ENCODE measurements at regions not wholly inside any gene's neighbourhood (a gene's known extent, or its start where the extent isn't known, plus 50 kb on each side); places are given as distances from the start of the nearest gene placed in this dataset.
"Not testable (repeated sequence)": the region's sequence is repeated elsewhere in the genome, so short reads cannot be mapped to it uniquely, and the experiment has no call there.

GRCh38 chr3:39716849-39717248 lies 92.6 kb upstream of the MYRIP start:
- no peak for ATAC-seq
- Mint-ChIP-seq H3K36me3 (no peaks in the 10 kb centered on the region), H3K27ac (no peak overlapping the region), H3K9me3 (no peaks in the 10 kb centered on the region)
- DNase-seq (ENCODE audit: low spot score in 2 of 2) = no peak

DNA sequence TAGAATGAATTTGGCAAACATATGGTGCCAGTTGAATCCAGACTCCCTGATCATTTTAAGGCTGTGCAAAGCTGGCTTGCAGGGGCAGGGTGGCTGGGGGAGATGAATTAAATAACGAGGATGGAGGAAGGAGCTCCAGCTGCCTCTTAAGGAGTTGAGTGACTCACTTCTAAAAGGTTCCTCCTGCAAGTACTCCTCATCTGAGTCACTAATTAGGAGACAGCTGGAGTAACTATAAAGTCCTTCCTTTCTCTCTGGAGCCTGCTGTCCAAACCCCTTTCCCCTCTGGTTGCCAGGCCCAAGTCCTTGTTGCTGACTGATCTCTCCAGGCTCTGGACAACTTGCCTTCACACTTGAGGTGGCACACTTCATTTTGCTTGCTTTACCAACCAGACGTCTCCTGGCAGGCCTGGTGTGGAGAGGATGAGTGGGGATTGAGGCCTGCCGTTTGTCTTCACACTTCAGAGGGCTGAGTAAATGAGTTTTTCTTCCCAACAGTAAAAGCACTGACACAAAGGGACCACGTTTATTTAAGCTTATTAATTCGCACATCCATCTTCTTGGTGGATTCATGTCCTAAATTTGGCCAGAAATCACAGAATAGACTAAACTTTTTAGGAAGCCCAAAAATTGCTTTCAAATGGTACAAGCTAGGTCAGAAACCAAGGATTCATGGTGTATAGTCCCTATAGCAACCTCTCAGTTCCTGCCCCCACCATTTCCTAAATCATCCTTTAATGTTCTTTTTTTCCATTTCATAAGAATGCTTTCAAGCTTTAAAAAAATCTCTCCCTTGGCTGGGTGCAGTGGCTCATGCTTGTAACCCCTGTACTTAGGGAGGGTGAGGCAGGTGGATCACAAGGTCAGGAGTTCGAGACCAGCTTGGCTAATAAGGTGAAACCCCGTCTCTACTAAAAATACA lies 90.5 kb upstream of the MYRIP start:
- DNase-seq (ENCODE audit: low spot score in 2 of 2) (no peak), ATAC-seq (peak; percentile 70 to 76)
- Mint-ChIP-seq H3K9me3 (no peaks in the 10 kb centered on the region), H3K36me3 (no peaks in the 10 kb centered on the region), H3K27ac (no peak overlapping the region)

DNA sequence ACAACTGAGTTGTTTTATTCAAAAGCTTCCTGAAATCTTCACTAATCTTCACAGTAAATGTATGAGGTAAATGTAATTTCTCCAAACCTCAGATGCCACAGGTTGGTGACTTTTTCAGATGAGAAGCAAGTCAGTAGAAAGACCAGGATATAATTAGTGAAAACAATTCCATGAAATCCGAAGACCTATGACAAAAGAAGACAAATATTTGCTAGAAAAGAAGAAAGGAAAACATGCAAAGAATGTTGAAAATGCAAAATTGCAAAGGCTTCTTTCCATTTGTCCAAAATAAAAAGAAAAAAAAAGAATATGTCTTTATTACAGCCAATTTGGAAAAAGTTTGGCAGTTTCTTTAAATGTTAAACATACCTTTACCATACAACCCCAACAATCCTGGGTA lies 88.3 kb upstream of the MYRIP start:
- no peaks in the 10 kb centered on the region for H3K36me3 Mint-ChIP-seq
- DNase-seq (ENCODE audit: low spot score in 2 of 2) = no peak
- ATAC-seq = no peak
- no peaks in the 10 kb centered on the region for H3K9me3 Mint-ChIP-seq
- no peak overlapping the region for H3K27ac Mint-ChIP-seq

DNA sequence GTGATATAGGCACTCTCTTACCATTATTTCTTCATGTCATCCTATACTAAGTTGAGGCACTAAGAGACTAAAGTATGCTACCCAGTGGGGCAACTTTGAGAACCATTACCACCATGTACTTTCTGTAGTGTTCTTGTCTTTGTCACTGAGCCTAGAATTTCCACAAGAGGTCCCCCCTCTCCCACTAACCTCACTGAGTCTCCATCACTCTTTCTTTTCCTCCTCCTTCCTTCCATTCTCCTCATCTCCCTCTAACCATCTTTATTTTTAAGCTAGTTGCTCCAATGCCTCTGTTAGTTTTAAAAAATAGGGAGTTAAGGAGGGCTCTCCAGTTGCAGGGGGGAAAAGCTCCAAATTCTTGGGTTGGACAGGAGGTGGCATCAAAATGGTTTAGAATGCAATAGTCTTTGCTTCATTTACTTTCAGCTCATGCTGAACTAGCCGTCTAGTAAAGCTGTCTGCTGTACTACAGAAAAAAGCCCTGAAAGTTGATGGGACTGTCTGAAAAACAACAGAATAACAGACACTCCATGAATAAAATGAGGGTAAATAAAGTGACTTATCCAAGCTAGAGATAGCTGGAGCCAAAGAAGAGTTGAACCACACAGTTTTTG lies 85.1 kb upstream of the MYRIP start:
- H3K36me3 Mint-ChIP-seq = no peaks in the 10 kb centered on the region
- H3K9me3 Mint-ChIP-seq = no peaks in the 10 kb centered on the region
- H3K27ac Mint-ChIP-seq = no peak overlapping the region
- ATAC-seq (no peak), DNase-seq (ENCODE audit: low spot score in 2 of 2) (no peak)

- Mint-ChIP-seq H3K27ac (no peak overlapping the region), H3K9me3 (no peaks in the 10 kb centered on the region), H3K36me3 (no peaks in the 10 kb centered on the region)
- ATAC-seq (no peak), DNase-seq (ENCODE audit: low spot score in 2 of 2) (no peak)
These were observed 84.1 kb upstream of the MYRIP start for GRCh38 chr3:39725321-39725720.

DNA sequence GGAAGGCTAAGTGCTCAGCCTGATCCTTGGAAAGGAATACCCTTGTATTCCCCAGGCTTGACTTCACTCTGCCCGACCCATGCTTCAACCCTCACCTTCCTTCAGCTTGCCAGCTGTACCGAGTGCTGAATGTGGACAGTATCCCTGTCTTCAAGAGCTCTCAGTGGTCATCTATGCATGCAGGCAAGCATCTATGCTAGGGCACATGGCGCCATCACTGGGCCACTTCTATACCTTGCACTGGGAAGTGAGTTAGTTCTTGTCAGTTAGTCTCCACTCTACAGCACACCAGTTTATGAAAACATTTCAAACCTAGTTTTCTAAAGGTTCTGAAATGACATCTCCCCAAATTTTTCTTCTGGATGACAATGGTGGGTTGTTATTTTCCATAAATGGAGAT lies 82.0 kb upstream of the MYRIP start:
- Mint-ChIP-seq H3K36me3 (no peaks in the 10 kb centered on the region), H3K9me3 (no peaks in the 10 kb centered on the region)
- no peak for DNase-seq (ENCODE audit: low spot score in 2 of 2)

GRCh38 chr3:39733804-39734203 lies 75.6 kb upstream of the MYRIP start:
- ATAC-seq (no peak), DNase-seq (ENCODE audit: low spot score in 2 of 2) (no peak)
- H3K27ac Mint-ChIP-seq = no peak overlapping the region
- no peaks in the 10 kb centered on the region for H3K36me3 Mint-ChIP-seq
- H3K9me3 Mint-ChIP-seq = no peaks in the 10 kb centered on the region

More for the DNA sequence above, 82.0 kb upstream of the MYRIP start:
- H3K27ac Mint-ChIP-seq = no peak overlapping the region
- ATAC-seq = no peak

DNA sequence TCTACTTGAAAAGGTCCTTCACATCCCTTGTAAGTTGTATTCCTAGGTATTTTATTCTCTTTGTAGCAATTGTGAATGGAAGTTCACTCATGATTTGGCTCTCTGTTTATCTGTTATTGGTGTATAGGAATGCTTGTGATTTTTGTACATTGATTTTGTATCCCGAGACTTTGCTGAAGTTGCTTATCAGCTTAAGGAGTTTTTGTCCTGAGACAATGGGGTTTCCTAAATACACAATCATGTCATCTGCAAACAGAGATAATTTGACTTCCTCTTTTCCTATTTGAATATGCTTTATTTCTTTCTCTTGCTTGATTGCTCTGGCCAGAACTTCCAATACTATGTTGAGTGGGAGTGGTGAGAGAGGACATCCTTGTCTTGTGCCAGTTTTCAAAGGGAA lies 69.8 kb upstream of the MYRIP start:
- not testable (repeated sequence) for H3K27ac Mint-ChIP-seq; DNase-seq (ENCODE audit: low spot score in 2 of 2); ATAC-seq; H3K36me3 Mint-ChIP-seq
- peaks cover 13 to 18% of the 10 kb centered on the region in 2 donors for H3K9me3 Mint-ChIP-seq

DNA sequence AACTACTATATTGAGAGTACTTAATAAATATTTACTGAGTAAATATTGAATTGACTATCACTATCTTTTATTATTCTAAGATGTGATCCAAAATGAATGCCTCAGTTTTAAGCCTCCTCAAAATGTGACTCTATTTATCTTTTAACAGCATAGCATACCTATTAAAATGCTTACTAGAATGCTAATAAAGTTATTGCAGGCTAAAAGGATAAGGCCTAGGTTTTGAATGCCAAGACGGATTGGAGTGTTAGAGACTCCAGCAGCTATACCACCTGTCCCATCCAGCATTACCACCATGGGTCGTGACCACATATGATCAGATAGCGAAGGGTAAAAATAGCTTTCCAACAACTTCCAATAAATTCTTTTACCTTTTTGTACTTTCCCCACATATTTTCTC lies 64.7 kb upstream of the MYRIP start:
- Mint-ChIP-seq H3K27ac (no peak overlapping the region), H3K9me3 (peaks cover 13 to 18% of the 10 kb centered on the region in 2 donors), H3K36me3 (peaks cover 0 to 5% of the 10 kb centered on the region in 2 donors)
- ATAC-seq (no peak), DNase-seq (ENCODE audit: low spot score in 2 of 2) (no peak)

- Mint-ChIP-seq H3K27ac (no peak overlapping the region), H3K36me3 (no peaks in the 10 kb centered on the region), H3K9me3 (no peaks in the 10 kb centered on the region)
- ATAC-seq = no peak
- no peak for DNase-seq (ENCODE audit: low spot score in 2 of 2)
These were observed 61.4 kb upstream of the MYRIP start for GRCh38 chr3:39748002-39748401.

DNA sequence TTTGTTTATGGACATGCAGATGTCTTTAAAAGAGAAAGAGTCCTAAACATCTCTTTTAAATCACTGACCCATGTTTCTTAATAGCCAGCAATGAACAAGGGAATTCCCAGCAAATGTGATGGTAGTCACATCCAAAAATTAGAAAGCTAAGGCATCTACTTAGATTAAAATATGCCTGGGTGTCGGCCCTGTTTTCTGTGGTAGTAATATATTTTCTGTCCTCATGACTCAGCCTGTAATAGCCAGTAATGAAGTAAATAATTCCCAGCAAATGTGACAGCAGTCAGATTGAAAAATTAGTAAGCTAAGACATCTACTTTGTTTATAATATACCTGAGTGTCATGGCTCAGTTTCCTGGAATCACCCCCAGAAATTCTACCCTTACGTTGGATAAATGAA lies 60.6 kb upstream of the MYRIP start:
- Mint-ChIP-seq H3K36me3 (no peaks in the 10 kb centered on the region), H3K9me3 (no peaks in the 10 kb centered on the region), H3K27ac (no peak overlapping the region)
- ATAC-seq = no peak
- no peak for DNase-seq (ENCODE audit: low spot score in 2 of 2)

DNA sequence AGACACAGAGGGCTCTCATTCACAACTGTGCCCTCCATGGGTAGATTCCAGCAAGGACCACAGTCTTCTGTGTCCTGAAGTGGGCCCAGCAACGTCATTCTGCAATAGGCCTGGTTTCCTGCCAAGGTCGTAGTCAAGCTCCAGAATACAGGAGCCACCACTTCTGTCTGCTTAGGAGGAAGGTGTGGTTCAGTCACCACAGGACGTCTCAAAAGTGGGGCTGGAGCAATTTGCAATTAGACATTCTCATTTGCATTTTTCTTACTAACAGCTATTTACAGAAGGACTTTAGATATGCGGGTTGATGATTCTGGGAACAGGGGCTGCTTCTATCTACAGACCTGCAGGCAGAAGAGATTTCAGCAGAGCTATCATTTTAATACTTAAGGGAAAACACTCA lies 58.7 kb upstream of the MYRIP start:
- no peak for ATAC-seq
- Mint-ChIP-seq H3K27ac (no peak overlapping the region), H3K9me3 (no peaks in the 10 kb centered on the region)

DNA sequence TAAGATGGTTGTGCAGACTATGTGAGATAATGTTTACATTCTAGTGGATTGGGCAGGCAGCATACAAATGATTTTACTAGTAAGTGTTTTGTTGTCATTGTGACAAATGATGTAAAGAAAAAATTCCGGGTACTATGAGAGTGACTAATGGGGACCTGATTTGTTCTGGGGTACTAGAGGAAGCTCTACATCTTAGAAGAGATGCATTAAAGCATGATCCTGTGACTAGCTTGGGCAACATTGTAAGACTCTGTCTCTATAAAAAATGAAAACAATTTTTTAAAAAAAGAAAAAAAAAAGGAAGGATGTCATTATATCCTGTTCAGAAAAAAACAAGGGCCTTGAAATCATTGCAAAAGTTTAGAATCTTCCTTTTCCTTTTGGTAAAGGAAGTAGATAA lies 58.1 kb upstream of the MYRIP start:
- H3K36me3 Mint-ChIP-seq = no peaks in the 10 kb centered on the region
- H3K27ac Mint-ChIP-seq = no peak overlapping the region
- ATAC-seq = no peak
- no peak for DNase-seq (ENCODE audit: low spot score in 2 of 2)
- H3K9me3 Mint-ChIP-seq = no peaks in the 10 kb centered on the region

More for the DNA sequence above, 58.7 kb upstream of the MYRIP start:
- H3K36me3 Mint-ChIP-seq = no peaks in the 10 kb centered on the region
- DNase-seq (ENCODE audit: low spot score in 2 of 2) = no peak

DNA sequence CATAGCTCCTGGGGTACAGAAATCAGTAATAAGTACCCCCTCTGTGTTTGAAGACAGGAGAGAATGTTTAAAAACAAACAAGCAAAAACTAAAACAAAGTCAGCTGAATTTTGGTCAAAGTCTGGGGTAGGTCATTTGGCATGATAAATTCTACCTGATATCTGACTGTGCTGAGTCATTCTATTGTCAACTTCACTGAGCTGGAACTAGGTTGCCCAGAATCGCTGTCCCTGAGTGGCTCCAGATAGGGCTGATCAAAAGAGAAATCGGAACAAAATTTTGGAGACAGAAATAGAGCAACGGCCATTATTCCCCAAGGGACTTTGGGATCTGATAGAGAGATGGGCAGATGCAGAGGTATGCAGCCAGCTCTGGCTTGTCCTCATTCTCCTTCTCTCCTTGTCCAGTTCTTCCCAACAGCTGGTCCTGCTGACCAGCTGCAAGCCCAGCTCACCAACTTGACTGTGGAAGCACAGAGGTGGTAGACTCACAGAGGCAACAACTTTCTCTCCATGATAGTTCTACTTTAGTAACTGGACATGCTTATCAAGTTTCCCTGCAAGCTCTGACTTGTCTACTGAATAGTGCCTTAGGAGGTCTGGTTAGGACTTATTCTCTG lies 57.3 kb upstream of the MYRIP start:
- no peak for ATAC-seq
- Mint-ChIP-seq H3K27ac (no peak overlapping the region), H3K9me3 (no peaks in the 10 kb centered on the region), H3K36me3 (no peaks in the 10 kb centered on the region)
- no peak for DNase-seq (ENCODE audit: low spot score in 2 of 2)

GRCh38 chr3:39752751-39753150 lies 56.7 kb upstream of the MYRIP start:
- no peak for DNase-seq (ENCODE audit: low spot score in 2 of 2)
- no peaks in the 10 kb centered on the region for H3K36me3 Mint-ChIP-seq
- no peak for ATAC-seq
- H3K27ac Mint-ChIP-seq = no peak overlapping the region
- no peaks in the 10 kb centered on the region for H3K9me3 Mint-ChIP-seq

DNA sequence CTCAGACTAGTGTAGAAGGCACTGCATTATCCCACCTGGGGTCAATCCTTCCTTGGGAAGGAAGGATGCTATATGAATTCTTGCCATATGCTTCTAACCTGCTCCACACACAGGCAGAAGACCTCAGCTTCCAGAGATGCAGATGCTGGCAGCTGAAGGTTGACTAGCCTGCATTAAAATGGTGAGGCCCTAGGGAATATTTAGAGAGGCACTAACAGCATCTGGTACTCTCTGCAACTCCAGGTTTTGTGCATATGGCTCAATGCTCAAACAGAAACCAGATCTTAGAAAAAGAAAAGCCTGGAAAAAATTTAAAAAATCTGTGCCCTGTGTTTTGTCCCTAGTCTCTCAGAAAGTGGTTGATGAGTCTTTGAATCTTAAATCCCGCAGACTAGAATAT lies 56.0 kb upstream of the MYRIP start:
- Mint-ChIP-seq H3K27ac (no peak overlapping the region), H3K36me3 (no peaks in the 10 kb centered on the region), H3K9me3 (no peaks in the 10 kb centered on the region)
- ATAC-seq (no peak), DNase-seq (ENCODE audit: low spot score in 2 of 2) (no peak)

GRCh38 chr3:39754549-39754948 lies 54.9 kb upstream of the MYRIP start:
- no peak for DNase-seq (ENCODE audit: low spot score in 2 of 2)
- H3K27ac Mint-ChIP-seq = peak overlapping the region in 1 of 2 donors; percentile 84
- H3K36me3 Mint-ChIP-seq = no peaks in the 10 kb centered on the region
- ATAC-seq = no peak
- no peaks in the 10 kb centered on the region for H3K9me3 Mint-ChIP-seq
